ENCODE measurements at regions not wholly inside any gene's neighbourhood (a gene's known extent, or its start where the extent isn't known, plus 50 kb on each side); places are given as distances from the start of the nearest gene placed in this dataset.

DNA sequence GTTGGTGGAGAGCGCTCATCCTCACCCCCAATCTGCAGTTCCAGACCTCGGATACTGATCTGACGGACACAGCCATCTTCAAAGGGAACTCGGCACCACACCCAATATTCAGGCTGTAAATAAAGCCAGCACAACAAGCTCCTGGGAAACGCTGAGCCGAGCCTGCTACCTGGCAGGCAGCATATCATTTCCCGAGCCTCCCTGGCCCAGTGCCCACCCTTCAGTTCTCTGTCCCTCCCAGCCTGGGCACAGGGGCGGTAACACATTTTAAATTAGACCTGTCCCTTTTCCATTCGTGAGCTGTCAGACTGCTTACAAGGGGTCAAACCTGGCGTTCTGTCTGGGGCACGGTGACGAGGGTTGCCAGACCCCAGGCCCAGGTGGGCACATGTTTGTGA, 250.5 kb downstream of the ARHGAP12 start:
- DNase-seq, result peak; percentile 53 to 61
- TF ChIP-seq, protein P1, sequence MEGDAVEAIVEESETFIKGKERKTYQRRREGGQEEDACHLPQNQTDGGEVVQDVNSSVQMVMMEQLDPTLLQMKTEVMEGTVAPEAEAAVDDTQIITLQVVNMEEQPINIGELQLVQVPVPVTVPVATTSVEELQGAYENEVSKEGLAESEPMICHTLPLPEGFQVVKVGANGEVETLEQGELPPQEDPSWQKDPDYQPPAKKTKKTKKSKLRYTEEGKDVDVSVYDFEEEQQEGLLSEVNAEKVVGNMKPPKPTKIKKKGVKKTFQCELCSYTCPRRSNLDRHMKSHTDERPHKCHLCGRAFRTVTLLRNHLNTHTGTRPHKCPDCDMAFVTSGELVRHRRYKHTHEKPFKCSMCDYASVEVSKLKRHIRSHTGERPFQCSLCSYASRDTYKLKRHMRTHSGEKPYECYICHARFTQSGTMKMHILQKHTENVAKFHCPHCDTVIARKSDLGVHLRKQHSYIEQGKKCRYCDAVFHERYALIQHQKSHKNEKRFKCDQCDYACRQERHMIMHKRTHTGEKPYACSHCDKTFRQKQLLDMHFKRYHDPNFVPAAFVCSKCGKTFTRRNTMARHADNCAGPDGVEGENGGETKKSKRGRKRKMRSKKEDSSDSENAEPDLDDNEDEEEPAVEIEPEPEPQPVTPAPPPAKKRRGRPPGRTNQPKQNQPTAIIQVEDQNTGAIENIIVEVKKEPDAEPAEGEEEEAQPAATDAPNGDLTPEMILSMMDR (IDR thresholded peaks at IDR 0.05), result no peak
- peaks cover 11% of the 10 kb centered on the region for H3K9me3 ChIP-seq
- H3K27ac ChIP-seq, result peak overlapping the region; percentile 62
- peaks cover 19% of the 10 kb centered on the region for H3K4me1 ChIP-seq
- peak; percentile 60 to 86 (median 72) for ATAC-seq
- no peaks in the 10 kb centered on the region for H3K27me3 ChIP-seq (ENCODE audit: insufficient read depth in 3 of 3, low read length in 2 of 3)
- intact Hi-C loops (cut with DNase I), result loop anchor here in 1 of 2 donors (1.0 kb wide), 1 partner anchor 26 kb away; no protein-coding TSS in a partner anchor
- H3K36me3 ChIP-seq (ENCODE audit: insufficient read depth in 1 of 2, low read depth in 1 of 2), result no peaks in the 10 kb centered on the region
- WGBS, 3 donors, result 31 to 38% (median 33%) methylated on average over 12 of the region's 12 CpGs
- H3K4me3 ChIP-seq, result peak overlapping the region; percentile 16

DNA sequence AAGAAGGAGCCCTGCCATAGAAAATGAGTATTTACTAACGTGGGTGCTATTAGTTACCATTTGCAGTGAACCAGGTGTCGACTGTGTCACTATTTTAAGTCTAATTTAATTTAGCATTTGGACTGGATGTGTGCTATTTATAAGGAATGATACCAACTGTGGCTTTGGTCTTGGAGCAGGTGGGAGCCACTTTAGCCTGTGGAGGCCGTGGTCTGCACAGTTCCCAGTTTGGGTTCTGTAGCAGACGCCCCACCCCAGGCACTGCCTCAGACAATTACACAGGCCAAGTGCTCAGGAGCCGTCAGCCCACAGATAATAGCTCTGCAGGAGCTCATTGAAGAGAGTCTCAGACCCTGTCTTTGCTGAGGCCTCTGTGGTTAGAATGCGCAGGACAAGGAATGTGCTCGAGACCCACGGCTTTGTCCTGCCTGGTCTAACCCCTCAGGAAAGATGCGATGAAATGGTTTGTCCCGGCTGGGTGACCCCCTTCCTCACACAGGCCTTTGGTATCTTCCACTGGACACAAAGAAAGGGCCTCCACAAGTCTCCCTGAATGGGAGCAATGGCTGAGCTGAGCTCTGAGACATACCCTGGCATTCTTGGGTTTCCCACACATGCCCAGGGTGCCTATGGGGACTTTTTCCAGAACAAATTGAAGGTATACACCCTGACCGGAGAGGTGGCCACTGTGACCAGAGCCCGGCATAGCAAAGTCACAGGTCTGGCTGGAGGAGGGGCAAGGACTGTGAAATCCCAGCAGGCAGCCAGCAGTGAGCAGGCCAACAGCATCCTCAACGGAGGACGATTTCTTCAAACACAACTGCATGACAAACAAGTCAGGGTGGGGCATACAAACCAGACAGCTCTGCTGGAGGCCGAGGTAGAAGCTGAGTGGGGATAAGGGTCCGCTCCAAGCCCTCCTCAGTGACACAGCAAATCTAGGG, 251.2 kb downstream of the ARHGAP12 start:
- DNase-seq (no peak), ATAC-seq (peak; percentile 64 to 79 (median 72))
- Histone ChIP-seq H3K4me1 (peaks cover 19% of the 10 kb centered on the region), H3K27ac (peak overlapping the region; percentile 62), H3K9me3 (peaks cover 7% of the 10 kb centered on the region), H3K27me3 (ENCODE audit: insufficient read depth in 3 of 3, low read length in 2 of 3) (no peaks in the 10 kb centered on the region), H3K36me3 (ENCODE audit: insufficient read depth in 1 of 2, low read depth in 1 of 2) (no peaks in the 10 kb centered on the region), H3K4me3 (peak overlapping the region; percentile 16)
- intact Hi-C loops (cut with DNase I), result loop anchor here in 1 of 2 donors (1.0 kb wide), 1 partner anchor 25 kb away; no protein-coding TSS in a partner anchor
- WGBS, 3 donors, result 55 to 68% (median 57%) methylated on average over 16 of the region's 16 CpGs
- TF ChIP-seq, protein P1 (IDR thresholded peaks at IDR 0.05), result no peak

DNA sequence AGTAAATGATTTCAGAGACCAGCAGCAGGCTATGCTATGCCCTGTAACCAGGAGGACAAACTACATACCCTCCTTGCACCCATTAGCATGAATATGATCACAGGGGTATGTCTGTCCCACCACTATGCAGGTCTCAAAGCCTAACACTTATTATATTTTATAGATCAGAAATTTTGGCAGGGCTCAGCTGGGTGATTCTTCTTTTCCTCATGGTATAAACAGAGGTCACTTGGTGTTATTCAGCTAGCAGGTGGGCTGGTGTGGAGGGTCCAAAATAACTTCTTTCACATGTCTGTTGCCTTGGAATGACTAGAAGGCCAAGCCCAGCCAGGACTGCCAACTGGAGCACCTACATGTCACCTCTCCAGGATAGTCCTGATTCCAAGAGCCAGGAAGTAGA, 252.9 kb downstream of the ARHGAP12 start:
- peaks cover 19% of the 10 kb centered on the region for H3K4me1 ChIP-seq
- H3K4me3 ChIP-seq, result no peak overlapping the region
- no peaks in the 10 kb centered on the region for H3K27me3 ChIP-seq (ENCODE audit: insufficient read depth in 3 of 3, low read length in 2 of 3)
- TF ChIP-seq, protein P1 (IDR thresholded peaks at IDR 0.05), result no peak
- no peaks in the 10 kb centered on the region for H3K36me3 ChIP-seq (ENCODE audit: insufficient read depth in 1 of 2, low read depth in 1 of 2)
- DNase-seq (no peak), ATAC-seq (no peak)
- peaks cover 7% of the 10 kb centered on the region for H3K9me3 ChIP-seq
- H3K27ac ChIP-seq, result no peak overlapping the region
- intact Hi-C loops (cut with DNase I), result no loop called here

DNA sequence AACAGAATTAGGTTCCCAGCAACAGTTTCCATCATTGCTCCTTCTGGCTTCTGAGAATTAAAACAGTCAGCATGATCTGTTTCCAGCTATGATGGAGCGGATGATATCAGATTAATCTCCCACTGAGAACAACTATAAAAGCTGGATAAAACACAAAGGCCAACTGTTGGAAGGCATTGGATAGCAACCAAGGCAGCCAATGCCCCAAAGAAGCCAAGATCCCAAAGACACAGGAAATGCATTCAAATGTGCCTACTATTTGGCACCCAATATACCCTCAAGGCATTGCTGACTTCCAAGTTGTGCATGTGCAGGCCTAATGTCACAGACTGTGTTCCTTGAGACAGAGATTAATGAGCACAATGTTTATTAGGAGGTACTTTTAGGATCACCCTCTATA, 259.3 kb downstream of the ARHGAP12 start:
- Histone ChIP-seq H3K27me3 (ENCODE audit: insufficient read depth in 3 of 3, low read length in 2 of 3) (no peaks in the 10 kb centered on the region), H3K36me3 (ENCODE audit: insufficient read depth in 1 of 2, low read depth in 1 of 2) (no peaks in the 10 kb centered on the region), H3K4me1 (no peaks in the 10 kb centered on the region), H3K4me3 (no peak overlapping the region), H3K9me3 (no peaks in the 10 kb centered on the region), H3K27ac (no peak overlapping the region)
- DNase-seq (no peak), ATAC-seq (no peak)
- intact Hi-C loops (cut with DNase I), result no loop called here
- TF ChIP-seq, protein P1 (IDR thresholded peaks at IDR 0.05), result no peak
- 57 to 78% (median 57%) methylated on average over 1 of the region's 1 CpG for WGBS, 3 donors

Measured in psoas muscle (tissue), 7 donors.